Astrocyte of the cerebellum (primary cell): ENCODE measurements at regions not wholly inside any gene's neighbourhood (a gene's known extent, or its start where the extent isn't known, plus 50 kb on each side); places are given as distances from the start of the nearest gene placed in this dataset.
A peak's percentile ranks its signal among the peaks of the same experiment; 100 is the strongest.

Experiments
- DNase-seq: peaks from one replicate; pipeline ENCODE4 v3.0.0-alpha.2; 2011; ENCODE audit warnings: low read depth
- H3K4me3 ChIP-seq: 2 replicates; pipeline ENCODE4 v1.5.1; 2011; ENCODE audit warnings: mild to moderate bottlenecking, low read depth, low read length, moderate library complexity
- in situ Hi-C: cut with HindIII; loops from 2 replicates; pipeline ENCODE4 v1.10.0; 2017; ENCODE audit warnings: low sequenced_read_pairs
- TF ChIP-seq, protein P1 (sequence below): IDR thresholded peaks from 2 replicates; pipeline ENCODE4 v1.5.1; 2012; ENCODE audit warnings: low read length, low read depth, moderate library complexity, mild to moderate bottlenecking; ENCODE audit errors: missing control alignments

GRCh38 chr6:164927288-164928056, 381.9 kb downstream of the C6orf118 start:
- in situ Hi-C loops = no loop called here
- DNase-seq = peak; percentile 43
- TF ChIP-seq, protein P1, sequence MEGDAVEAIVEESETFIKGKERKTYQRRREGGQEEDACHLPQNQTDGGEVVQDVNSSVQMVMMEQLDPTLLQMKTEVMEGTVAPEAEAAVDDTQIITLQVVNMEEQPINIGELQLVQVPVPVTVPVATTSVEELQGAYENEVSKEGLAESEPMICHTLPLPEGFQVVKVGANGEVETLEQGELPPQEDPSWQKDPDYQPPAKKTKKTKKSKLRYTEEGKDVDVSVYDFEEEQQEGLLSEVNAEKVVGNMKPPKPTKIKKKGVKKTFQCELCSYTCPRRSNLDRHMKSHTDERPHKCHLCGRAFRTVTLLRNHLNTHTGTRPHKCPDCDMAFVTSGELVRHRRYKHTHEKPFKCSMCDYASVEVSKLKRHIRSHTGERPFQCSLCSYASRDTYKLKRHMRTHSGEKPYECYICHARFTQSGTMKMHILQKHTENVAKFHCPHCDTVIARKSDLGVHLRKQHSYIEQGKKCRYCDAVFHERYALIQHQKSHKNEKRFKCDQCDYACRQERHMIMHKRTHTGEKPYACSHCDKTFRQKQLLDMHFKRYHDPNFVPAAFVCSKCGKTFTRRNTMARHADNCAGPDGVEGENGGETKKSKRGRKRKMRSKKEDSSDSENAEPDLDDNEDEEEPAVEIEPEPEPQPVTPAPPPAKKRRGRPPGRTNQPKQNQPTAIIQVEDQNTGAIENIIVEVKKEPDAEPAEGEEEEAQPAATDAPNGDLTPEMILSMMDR = peak; percentile 96
- H3K4me3 ChIP-seq = peak overlapping the region; percentile 11

DNA sequence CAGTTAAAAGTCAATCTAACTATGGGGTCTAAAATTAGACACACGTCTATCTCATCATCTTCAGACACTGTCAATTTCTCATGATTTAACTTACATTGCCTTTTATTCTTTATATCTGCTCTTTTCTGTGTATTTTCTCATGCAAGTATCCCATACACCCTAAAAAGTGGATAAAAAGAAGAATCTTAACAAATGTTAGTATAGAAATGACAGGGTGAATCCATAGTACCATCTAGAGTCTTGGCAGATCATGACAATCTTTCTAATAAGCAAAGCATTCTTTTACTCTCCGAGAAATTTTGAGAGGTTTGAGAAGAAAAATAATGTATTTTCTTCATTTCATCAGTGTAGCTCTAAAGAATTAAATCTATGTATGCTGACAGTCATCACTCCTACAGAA, 382.7 kb downstream of the C6orf118 start:
- TF ChIP-seq, protein P1 = no peak
- in situ Hi-C loops = no loop called here
- no peak overlapping the region for H3K4me3 ChIP-seq
- no peak for DNase-seq

GRCh38 chr6:164925681-164926530, 383.5 kb downstream of the C6orf118 start:
- DNase-seq = no peak
- no peak overlapping the region for H3K4me3 ChIP-seq
- in situ Hi-C loops = no loop called here
- TF ChIP-seq, protein P1 = no peak

- H3K4me3 ChIP-seq = no peak overlapping the region
- in situ Hi-C loops = no loop called here
- TF ChIP-seq, protein P1 = no peak
- no peak for DNase-seq
Observed at GRCh38 chr6:164924674-164925073, 384.7 kb downstream of the C6orf118 start.

- DNase-seq = no peak
- TF ChIP-seq, protein P1 = no peak
- in situ Hi-C loops = no loop called here
- no peak overlapping the region for H3K4me3 ChIP-seq
Observed at GRCh38 chr6:164917211-164917610, 392.2 kb downstream of the C6orf118 start.

DNA sequence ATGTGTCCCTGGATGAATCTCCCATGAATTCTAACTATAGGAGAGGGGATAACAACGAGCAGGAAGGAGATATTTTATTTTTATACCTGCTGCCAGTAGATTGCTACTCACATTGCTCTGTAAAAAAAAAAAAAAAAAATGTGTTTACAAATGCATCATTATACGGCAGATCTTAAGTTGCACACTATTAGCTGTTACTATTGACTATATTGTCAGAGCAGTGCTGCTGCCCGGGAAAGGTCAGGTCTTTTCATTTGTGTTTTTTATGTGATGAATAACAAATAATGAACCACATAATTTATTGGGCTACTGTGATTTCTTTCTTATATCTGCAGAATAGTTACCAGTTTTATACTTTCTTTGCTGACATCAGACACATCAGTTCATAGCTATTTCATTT, 393.3 kb downstream of the C6orf118 start:
- no peak for DNase-seq
- TF ChIP-seq, protein P1 = no peak
- in situ Hi-C loops = no loop called here

More for the DNA sequence above, 393.3 kb downstream of the C6orf118 start:
- no peak overlapping the region for H3K4me3 ChIP-seq
